CD4-positive, alpha-beta T cell treated with Interleukin-17A for 4 hours (primary cell): ENCODE measurements at regions not wholly inside any gene's neighbourhood (a gene's known extent, or its start where the extent isn't known, plus 50 kb on each side); places are given as distances from the start of the nearest gene placed in this dataset.

Experiments used
- DNase-seq: peaks from one replicate; pipeline ENCODE4 v3.0.0-alpha.2; 2020; ENCODE audit warnings: mixed read lengths

DNA sequence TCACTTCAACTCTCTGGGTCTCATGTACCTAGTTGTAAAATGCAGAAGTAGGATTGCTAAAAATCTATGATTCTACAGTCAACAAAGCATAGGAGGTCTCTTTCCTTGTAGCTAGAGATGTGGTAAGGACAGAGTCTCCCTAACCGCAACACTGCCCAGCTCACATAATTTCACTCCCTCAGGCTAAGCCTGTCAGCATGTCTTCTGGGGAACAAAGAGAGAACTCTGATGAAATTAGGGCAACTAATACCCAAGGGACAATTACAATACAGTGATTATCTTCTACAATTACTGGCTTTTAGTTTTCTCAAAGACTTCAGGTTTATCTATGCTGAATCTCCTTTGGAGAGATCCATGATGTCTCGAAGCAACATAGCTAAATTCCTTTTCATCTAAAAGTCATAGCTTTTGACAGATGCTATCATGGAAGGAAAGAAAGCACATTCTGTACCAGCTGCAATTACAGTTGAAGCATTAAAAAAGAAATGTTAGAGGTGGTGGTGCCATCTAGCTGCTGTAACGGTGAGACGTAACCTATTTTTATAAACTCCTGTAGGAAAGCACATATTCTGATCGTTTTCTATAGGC, 141.1 kb upstream of the TARS1 start:
- DNase-seq: no peak

- DNase-seq: no peak
These were observed 140.5 kb upstream of the TARS1 start for GRCh38 chr5:33300209-33300742.

GRCh38 chr5:33303579-33304095, 137.1 kb upstream of the TARS1 start:
- no peak for DNase-seq

DNA sequence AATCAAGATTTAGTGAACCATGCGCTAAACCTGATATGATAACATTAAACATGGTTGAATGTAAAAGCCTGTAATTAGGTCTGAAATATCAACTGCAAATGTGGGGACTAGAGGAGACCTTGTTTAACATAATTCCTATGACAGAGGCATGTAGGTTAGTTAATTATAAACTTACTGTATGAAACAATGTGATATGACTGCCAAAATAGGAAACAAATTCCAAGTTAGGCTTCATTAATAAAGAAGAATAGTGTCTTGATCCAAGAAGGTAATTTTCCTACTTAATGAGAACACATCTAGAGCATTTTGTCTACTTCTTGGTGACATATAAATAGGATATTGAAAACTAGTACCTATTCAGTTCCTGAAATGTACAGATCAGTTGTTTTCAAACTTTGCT, 136.2 kb upstream of the TARS1 start:
- no peak for DNase-seq

DNA sequence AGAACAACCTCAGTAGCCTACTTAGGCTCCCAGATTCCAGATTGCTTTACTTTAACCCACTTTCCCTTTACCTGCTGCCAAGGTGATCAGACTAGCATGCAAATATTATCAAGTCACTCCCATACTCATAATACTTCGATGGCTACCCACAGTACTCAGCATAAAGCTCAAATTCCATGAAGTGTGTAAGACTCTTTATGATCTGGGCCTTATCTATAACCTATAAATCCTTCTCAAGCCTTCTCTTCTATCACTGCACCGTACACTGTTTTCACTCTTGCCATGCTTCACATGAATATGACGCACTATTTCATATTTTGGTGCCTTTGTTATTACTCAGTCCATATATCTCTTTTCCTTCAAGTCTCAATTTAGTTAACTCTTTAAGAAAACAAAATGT, 135.2 kb upstream of the TARS1 start:
- DNase-seq: no peak

DNA sequence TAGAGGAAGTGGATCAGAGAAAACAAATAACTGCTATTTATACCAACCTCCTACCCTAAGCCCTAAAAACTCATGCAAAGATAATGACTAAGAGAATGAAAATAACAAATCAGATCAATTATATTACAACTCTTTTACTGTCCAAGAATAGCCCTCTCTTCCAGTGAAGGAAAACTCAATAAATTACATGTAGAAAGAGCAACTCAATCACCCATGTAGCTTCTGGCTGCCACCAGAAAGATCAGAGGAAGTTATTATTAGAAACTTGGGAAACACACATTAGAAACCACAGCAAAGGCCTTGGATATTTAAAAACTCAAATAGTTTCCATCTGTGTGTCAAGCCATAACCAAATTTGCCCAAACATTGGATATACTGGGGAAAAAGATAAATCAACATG, 134.0 kb upstream of the TARS1 start:
- no peak for DNase-seq

DNA sequence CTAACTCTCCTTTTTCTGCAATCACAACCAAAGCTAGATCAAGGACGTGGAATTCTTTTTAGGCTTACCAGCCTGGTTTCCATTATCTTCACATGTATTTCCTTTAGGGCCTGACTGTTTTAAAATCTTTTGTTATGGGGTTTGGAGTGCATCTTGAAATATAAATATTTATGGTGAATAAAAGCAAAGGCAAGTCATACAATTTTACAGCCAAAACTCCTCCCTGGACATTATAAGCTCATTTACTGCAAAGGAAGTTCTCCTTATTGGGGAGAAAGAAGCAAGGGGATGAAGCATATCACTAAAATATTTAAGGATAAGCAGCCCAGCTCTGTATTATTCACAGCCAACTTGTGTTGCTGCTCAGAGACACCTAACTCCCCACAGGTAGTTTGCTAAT, 132.2 kb upstream of the TARS1 start:
- no peak for DNase-seq

DNA sequence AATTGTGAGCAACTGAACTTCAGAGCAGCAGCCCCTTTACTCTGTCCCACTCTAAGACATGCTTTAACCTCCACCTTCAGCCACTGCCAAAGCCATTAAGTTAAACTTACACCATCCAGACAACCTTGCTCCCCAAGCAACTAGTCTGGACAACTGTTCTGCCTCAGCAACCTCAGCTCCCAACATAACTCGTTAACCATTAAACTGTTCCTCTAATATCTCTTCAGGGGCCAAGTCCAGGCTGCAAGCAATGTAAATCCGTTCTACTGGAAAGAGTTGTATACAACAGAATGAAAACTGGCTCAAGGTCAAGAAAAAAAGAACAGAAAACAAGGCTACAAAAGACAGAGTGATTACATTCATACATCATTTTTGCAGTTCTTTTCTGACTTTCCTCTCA, 131.7 kb upstream of the TARS1 start:
- no peak for DNase-seq

DNA sequence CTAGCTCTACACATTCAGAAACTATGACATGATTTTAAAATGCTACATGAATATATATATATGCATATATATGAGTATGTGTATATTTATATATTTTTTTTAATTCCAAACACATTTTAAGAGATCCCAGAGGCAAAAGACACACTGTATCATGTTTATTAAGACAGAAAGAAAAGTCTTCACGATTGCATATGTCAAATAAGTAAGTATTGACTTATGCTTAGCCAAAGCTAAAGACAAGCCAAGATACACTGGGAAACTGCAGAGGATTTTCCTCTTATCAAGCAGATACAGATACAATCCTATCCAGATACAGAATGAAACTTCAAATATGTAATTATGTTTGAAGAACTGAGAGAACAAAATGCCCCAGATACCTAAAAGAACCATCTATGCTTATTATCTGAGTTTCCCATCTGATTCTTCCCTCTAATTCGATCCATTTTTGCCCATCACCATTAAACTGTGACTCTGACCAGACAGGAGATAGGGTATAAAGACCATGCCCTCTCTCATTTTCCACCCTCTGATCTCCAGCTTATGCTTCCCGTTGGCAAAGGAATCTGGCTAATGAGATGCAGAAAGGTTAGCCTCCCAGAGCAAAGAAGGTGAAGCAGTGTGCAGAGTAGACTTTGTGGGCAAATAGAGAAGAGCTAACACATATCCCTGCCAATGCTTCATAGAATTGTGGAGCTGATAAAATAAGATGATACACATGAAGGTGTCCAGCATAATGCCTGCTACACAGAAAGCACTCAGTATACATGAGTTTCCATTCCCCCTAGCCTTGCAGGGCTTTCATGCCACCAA, 131.0 kb upstream of the TARS1 start:
- DNase-seq: no peak

- no peak for DNase-seq
These were observed 130.3 kb upstream of the TARS1 start for GRCh38 chr5:33310451-33310850.

GRCh38 chr5:33311893-33312292, 128.9 kb upstream of the TARS1 start:
- no peak for DNase-seq

GRCh38 chr5:33312571-33313549, 127.9 kb upstream of the TARS1 start:
- no peak for DNase-seq

- DNase-seq: no peak
These were observed 125.6 kb upstream of the TARS1 start for GRCh38 chr5:33315189-33315588.

DNA sequence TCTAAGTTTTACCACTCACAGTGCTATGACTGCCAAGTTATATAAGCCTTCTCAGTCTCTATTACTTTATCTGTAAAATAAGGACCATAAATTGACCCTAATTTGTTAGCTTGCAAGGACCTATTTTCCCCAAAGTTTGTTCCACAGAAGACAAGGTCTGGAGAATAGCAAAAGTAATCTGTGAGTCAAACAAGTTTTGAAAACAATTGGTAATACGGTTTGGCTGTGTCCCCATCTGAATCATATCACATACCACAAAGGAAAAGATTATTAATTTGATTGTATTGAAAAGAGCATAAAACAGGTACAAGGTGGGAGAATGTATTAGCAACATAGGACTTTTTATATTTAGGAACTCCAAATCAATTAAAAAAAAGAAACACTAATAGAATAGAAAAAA, 124.0 kb upstream of the TARS1 start:
- no peak for DNase-seq

DNA sequence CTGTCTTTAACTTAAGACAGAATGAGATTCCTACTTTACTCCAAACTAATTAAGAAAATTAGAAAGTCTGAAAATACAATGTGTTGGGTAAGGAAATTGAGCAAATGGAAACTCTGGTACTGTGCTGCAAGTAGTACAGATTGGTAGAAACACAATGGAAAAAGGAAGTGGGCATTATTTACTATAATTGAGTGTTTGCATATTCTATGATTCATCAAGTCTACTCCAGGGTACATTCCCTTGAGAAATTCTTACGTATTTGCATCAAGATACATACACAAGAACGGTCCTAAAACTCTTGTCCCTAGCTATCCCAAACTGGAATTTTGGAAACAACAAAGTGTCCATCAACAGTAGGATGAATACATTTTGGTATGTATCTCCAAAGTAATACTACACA, 123.5 kb upstream of the TARS1 start:
- DNase-seq: no peak

DNA sequence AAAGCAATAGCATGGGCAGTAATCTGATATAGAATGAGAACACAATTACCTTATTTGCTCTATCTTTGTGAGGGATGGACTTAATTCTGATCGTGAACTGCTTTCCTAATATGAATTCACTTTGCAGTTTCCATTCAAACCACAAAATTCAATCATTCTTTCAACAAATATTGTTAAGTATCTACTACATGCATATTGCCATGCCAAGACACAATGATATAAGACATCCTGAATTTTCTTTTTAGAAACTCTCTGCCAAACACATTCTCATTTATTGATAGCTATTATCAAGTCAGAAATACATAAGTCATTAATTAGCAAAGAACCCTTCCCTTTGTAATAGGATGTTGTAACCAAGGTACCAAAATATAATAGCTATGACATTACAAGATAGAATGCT, 121.6 kb upstream of the TARS1 start:
- DNase-seq: no peak

- no peak for DNase-seq
These were observed 120.9 kb upstream of the TARS1 start for GRCh38 chr5:33319841-33320240.

GRCh38 chr5:33321026-33321425, 119.7 kb upstream of the TARS1 start:
- no peak for DNase-seq

DNA sequence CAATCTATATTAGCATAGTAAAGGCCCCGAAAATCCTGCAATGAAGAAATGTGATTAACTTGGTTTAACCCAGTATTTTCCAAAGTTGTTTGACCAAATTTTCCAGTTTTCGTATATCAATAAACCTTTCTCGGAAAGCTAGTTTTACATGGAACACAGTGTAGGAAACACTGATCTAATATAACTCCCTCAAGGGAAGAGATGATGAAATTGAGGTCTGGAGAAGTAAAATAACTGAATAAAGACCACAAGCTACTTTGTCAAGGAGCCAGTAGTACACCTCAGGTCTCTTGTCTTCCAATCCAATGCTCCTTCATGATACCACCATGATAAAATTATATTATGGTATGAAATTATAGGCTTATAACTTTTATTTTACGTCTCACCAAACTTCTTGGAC, 118.1 kb upstream of the TARS1 start:
- DNase-seq: no peak

- no peak for DNase-seq
These were observed 116.0 kb upstream of the TARS1 start for GRCh38 chr5:33324667-33325307.

- no peak for DNase-seq
These were observed 111.9 kb upstream of the TARS1 start for GRCh38 chr5:33328818-33329217.

- DNase-seq: no peak
These were observed 110.9 kb upstream of the TARS1 start for GRCh38 chr5:33329891-33330290.

- DNase-seq: no peak
These were observed 110.3 kb upstream of the TARS1 start for GRCh38 chr5:33330426-33330825.
